D721Med (cell line): ENCODE measurements at regions not wholly inside any gene's neighbourhood (a gene's known extent, or its start where the extent isn't known, plus 50 kb on each side); places are given as distances from the start of the nearest gene placed in this dataset.

Source experiments
- DNase-seq: peaks from one replicate; pipeline ENCODE4 v3.0.0; 2011; ENCODE audit warnings: low spot score; ENCODE audit not compliant: insufficient read length
- FAIRE-seq: peaks from 2 replicates; lab custom pipeline; 2011; peaks lifted over from hg19 to GRCh38; lab: Jason Lieb, UNC
- CTCF ChIP-seq: IDR thresholded peaks from 2 replicates; pipeline ENCODE4 v1.5.1; 2012; ENCODE audit warnings: mild to moderate bottlenecking, control low read depth; ENCODE audit not compliant: insufficient read depth; ENCODE audit errors: missing control alignments

DNA sequence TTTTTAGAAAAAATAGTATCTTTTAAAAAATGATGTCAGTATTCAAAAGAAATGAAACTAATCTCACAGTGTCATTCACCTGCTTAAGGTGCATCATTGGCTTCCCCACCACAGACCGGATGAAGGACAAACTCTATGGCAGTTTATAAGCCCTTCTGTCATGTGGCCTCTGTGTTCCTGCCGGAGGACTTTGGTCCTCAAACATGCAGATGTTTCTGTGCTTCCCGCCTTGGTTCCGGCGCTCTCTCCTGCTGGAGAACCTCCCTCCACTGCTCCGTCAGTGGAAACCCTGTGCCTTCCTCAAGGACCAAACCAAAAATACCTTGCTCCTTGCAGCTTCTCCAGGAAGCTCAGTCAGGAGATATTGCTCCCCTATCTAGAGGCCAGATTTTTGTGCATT, 326.3 kb downstream of the UACA start:
- TF ChIP-seq CTCF = no peak
- DNase-seq (no peak), FAIRE-seq (no peak)

DNA sequence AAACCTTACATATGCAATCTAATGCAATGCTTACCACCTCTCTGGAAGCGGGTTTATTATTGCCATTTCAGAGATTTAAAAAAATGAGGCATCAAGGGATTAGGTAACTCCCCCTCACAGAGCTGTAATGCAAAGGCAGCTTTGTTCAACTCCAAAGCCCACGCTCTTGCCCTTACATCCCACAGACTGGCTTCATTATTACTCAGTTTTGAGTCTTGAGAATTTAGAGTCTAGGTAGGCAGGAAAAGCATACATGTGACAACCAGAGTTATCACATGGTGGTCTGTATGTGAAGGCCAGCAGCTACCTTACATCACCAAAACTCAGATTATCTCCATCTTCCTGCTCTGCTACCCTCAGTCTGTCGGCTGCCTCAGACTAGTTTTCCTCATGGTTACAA, 326.9 kb downstream of the UACA start:
- no peak for FAIRE-seq
- no peak for DNase-seq
- TF ChIP-seq CTCF = no peak

- no peak for FAIRE-seq
- DNase-seq = no peak
- no peak for TF ChIP-seq CTCF
Observed at GRCh38 chr15:70435872-70436271, 327.5 kb downstream of the UACA start.

DNA sequence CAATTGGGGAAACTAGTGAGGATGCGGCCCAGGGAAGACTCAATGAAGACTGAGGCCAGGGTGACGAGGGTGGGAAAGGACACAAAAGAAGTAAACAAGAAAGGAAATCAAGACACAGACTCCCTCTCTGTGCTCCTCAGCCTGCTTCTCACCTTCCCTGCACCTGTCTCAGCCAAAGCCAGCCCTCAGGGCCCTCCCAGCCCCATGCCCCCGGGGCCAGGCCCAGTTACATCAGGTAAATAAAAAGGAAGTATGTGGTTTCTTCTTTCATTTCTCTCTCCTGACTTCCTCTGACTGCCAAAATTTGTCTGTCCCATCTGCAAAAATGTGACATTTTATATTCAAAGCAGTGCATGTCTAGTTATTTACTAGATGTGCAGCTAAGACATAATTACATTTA, 328.0 kb downstream of the UACA start:
- FAIRE-seq = no peak
- TF ChIP-seq CTCF = no peak
- DNase-seq = no peak

GRCh38 chr15:70433586-70434324, 329.6 kb downstream of the UACA start:
- DNase-seq (no peak), FAIRE-seq (no peak)
- TF ChIP-seq CTCF = no peak

DNA sequence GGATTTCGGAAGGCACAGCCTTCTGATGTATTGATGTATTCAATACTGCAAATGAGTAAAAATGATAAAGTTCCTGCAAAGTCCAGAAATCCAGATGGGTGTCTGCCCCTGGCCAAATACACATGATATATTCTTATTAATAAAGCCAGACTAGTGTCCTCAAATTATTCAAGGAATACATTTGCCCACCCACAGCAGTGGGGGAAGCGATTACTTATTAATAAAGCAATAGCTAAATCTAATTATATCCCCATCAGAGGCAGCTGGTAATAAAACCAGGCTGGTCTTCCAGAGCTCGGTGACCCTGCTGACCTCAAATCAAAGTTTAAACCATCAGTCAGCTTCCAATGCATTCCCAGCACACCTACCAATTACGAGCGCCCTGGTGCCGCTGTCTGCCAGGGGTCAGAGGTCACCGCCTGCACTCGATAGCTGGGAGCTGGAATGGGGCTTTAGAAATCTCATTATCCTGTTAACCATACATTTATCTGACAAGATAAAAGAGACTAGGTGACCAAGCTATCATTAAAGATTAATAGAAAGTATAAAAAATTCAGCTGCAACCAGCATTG, 330.3 kb downstream of the UACA start:
- FAIRE-seq (no peak), DNase-seq (no peak)
- TF ChIP-seq CTCF = no peak

DNA sequence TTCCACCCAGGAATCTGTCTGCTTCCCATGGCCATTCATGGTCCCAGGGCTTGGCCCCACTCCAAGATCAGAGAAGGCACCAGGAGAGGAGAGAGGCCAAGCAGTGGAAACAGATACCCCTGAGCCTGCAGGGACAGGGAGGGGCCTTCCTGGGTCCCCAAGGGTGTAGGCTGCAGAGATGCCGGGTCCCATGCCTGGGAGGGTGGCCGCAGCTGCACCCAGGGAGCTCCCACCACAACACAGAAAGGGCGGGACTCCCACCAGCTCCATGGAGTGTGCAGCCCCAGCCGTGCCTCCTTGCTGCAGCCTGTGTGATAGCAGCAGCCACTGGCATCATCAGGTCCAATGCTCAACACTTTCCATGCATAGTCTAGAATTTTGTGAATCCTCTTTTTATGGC, 331.5 kb downstream of the UACA start:
- DNase-seq = no peak
- FAIRE-seq = no peak
- no peak for TF ChIP-seq CTCF
